ENCODE measurements at regions not wholly inside any gene's neighbourhood (a gene's known extent, or its start where the extent isn't known, plus 50 kb on each side); places are given as distances from the start of the nearest gene placed in this dataset.

DNA sequence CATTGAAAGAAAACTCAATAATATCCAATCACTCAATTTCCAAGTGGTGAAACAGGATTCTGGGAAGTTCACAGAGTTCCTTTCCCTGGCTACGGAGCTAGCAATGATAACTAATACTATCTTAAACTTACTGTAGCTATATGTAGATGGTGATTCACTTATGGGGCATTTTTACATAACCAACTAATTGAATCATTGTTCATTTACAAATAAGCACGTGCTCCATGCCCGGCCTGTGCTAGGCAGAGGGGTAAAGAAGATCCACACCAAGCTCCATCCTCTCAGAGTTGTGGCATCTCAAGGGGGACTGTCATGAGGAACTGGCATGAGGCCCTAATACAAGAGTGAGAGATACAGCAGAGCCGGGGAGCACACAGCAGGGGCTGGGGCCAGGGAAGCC, 176.3 kb downstream of the ANKRD30B start:
- no peak overlapping the region for H3K4me3 Mint-ChIP-seq
- H3K27ac Mint-ChIP-seq = no peak overlapping the region
- TF ChIP-seq, protein P1, sequence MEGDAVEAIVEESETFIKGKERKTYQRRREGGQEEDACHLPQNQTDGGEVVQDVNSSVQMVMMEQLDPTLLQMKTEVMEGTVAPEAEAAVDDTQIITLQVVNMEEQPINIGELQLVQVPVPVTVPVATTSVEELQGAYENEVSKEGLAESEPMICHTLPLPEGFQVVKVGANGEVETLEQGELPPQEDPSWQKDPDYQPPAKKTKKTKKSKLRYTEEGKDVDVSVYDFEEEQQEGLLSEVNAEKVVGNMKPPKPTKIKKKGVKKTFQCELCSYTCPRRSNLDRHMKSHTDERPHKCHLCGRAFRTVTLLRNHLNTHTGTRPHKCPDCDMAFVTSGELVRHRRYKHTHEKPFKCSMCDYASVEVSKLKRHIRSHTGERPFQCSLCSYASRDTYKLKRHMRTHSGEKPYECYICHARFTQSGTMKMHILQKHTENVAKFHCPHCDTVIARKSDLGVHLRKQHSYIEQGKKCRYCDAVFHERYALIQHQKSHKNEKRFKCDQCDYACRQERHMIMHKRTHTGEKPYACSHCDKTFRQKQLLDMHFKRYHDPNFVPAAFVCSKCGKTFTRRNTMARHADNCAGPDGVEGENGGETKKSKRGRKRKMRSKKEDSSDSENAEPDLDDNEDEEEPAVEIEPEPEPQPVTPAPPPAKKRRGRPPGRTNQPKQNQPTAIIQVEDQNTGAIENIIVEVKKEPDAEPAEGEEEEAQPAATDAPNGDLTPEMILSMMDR (IDR thresholded peaks at IDR 0.05) = no peak
- H3K4me1 Mint-ChIP-seq = no peaks in the 10 kb centered on the region
- no peaks in the 10 kb centered on the region for H3K36me3 Mint-ChIP-seq (ENCODE audit: low read depth)
- ChIA-PET POLR2A (no interaction called here), CTCF (no interaction called here)
- intact Hi-C loops (cut with micrococcal nuclease) = no loop called here
- peaks cover 10% of the 10 kb centered on the region for H3K9me3 Mint-ChIP-seq
- no peaks in the 10 kb centered on the region for H3K27me3 Mint-ChIP-seq
- DNase-seq = no peak
- no peak for ATAC-seq (ENCODE audit: low read depth)

DNA sequence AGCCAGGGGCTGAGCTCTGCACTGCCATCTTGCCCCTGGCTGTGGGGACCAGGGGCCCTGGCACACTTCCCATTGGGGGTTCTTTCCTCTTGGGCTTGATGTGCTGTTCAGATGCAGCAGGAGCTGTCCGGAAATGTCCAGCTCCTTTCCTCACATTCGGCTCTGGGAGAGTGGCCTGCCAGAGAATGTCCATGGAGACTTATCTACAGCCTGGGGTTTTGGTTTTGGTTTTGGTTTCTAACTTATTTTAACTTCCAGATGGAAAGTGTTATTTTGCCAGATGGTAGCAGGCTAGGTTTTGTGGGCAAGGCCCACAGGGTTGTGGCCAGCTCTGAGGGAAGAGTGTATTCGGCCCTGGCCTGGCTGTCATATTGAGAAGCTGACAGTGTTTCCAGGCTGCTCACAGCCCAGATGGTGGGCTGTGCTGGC, 177.3 kb downstream of the ANKRD30B start:
- Mint-ChIP-seq H3K27me3 (no peaks in the 10 kb centered on the region), H3K27ac (no peak overlapping the region), H3K9me3 (peaks cover 10% of the 10 kb centered on the region), H3K4me3 (no peak overlapping the region), H3K36me3 (ENCODE audit: low read depth) (no peaks in the 10 kb centered on the region), H3K4me1 (no peaks in the 10 kb centered on the region)
- ATAC-seq (ENCODE audit: low read depth) = no peak
- intact Hi-C loops (cut with micrococcal nuclease) = no loop called here
- no peak for DNase-seq
- ChIA-PET POLR2A (no interaction called here), CTCF (no interaction called here)
- TF ChIP-seq, protein P1 (IDR thresholded peaks at IDR 0.05) = no peak

DNA sequence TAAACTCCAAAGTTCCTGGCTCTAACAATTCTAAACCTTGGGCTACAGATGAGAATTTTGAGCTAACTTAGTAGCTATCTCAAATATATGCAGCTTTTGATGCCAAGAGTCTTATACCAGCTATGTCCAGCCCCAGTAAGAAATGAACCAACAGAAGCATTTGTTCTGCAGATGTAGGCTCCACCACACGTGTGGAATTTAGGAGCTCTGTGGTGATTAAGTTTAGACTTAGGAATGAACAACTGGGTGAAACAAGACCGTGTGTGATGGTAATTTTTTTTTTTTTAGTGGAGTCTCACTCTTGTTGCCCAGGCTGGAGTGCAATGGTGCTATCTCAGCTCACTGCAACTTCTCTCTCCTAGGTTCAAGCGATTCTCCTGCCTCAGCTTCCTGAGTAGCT, 179.7 kb downstream of the ANKRD30B start:
- DNase-seq (no peak), ATAC-seq (ENCODE audit: low read depth) (no peak)
- ChIA-PET POLR2A (no interaction called here), CTCF (no interaction called here)
- TF ChIP-seq, protein P1 (IDR thresholded peaks at IDR 0.05) = no peak
- intact Hi-C loops (cut with micrococcal nuclease) = no loop called here
- no peaks in the 10 kb centered on the region for H3K27me3 Mint-ChIP-seq
- peaks cover 5% of the 10 kb centered on the region for H3K9me3 Mint-ChIP-seq
- H3K36me3 Mint-ChIP-seq (ENCODE audit: low read depth) = no peaks in the 10 kb centered on the region
- no peaks in the 10 kb centered on the region for H3K4me1 Mint-ChIP-seq
- H3K4me3 Mint-ChIP-seq = no peak overlapping the region
- H3K27ac Mint-ChIP-seq = no peak overlapping the region

DNA sequence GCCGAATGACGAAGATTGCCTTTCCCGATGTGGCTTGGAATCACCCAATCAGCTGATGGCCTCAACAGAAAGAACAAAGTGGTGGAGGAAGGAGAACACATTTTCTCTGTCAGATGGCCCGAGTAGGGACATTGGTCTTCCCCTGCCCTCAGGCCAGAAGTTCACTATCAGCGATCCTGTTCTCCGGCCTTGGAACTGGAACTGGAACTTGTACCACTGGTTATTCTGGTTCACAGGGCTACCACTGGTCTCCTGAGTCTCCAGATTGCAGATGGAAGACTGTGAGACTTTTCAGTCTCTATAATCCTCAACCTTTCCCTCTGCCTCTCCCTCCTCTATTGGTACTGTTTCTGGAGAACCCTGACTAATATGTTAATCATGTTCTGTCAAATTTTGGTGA, 180.4 kb downstream of the ANKRD30B start:
- intact Hi-C loops (cut with micrococcal nuclease) = no loop called here
- H3K9me3 Mint-ChIP-seq = peaks cover 5% of the 10 kb centered on the region
- TF ChIP-seq, protein P1 (IDR thresholded peaks at IDR 0.05) = no peak
- ChIA-PET CTCF (no interaction called here), POLR2A (no interaction called here)
- no peaks in the 10 kb centered on the region for H3K4me1 Mint-ChIP-seq
- no peaks in the 10 kb centered on the region for H3K27me3 Mint-ChIP-seq
- no peaks in the 10 kb centered on the region for H3K36me3 Mint-ChIP-seq (ENCODE audit: low read depth)
- H3K27ac Mint-ChIP-seq = no peak overlapping the region
- ATAC-seq (ENCODE audit: low read depth) (no peak), DNase-seq (no peak)
- no peak overlapping the region for H3K4me3 Mint-ChIP-seq

DNA sequence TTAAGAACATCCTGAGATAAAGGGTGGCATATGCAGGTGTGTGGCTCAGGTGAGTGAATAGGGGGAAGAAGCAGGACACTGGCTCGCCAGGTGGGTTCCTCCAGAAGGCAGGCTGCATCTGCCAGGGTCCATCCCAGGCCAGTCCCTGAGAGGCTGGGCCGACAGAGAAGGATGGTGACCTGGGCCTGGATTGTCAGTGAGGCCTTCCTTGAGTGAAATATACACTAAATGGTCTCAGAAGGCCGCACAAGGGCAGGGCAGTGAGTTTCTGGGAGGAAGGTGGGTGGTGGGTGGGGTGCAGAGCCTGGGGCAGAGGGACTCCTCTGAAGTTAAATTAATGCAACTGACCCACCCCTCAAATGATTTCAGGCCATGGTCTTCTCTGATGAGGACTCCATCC, 182.1 kb downstream of the ANKRD30B start:
- intact Hi-C loops (cut with micrococcal nuclease) = no loop called here

More for the DNA sequence above, 182.1 kb downstream of the ANKRD30B start:
- Mint-ChIP-seq H3K27me3 (no peaks in the 10 kb centered on the region), H3K9me3 (no peaks in the 10 kb centered on the region), H3K4me1 (no peaks in the 10 kb centered on the region), H3K4me3 (no peak overlapping the region), H3K27ac (no peak overlapping the region), H3K36me3 (ENCODE audit: low read depth) (no peaks in the 10 kb centered on the region)
- CTCF ChIA-PET = no interaction called here
- no peak for DNase-seq
- no peak for ATAC-seq (ENCODE audit: low read depth)
- TF ChIP-seq, protein P1 (IDR thresholded peaks at IDR 0.05) = no peak
- POLR2A ChIA-PET = no interaction called here
